B cell (primary cell): ENCODE measurements at regions not wholly inside any gene's neighbourhood (a gene's known extent, or its start where the extent isn't known, plus 50 kb on each side); places are given as distances from the start of the nearest gene placed in this dataset.

ENCODE experiments used
- ATAC-seq: fragments of 200-7000 bp; cut with Tn5 transposase; one replicate; pipeline ENCODE4 v1.10.0; 2021; ENCODE audit warnings: low read depth, mild to moderate bottlenecking, moderate number of reproducible peaks, moderate library complexity
- CTCF ChIA-PET: fragments of 350-600 bp; sonication (Branson Sonifier 250); formaldehyde crosslinking; loops from one replicate; lab custom pipeline; 2021; ENCODE audit warnings: antibody characterized with exemption, inconsistent platforms; lab: Charles Lee
- POLR2A ChIA-PET: fragments of 350-600 bp; sonication (Branson Sonifier 250); formaldehyde crosslinking; loops from one replicate; lab custom pipeline; 2021; ENCODE audit warnings: antibody characterized with exemption; lab: Charles Lee
- DNase-seq: peaks from one replicate; pipeline ENCODE4 v3.0.0; 2013
- H2AFZ ChIP-seq: 2 replicates; pipeline ENCODE4 v1.6.1; 2012; ENCODE audit warnings: mild to moderate bottlenecking, low read depth, low read length; ENCODE audit not compliant: insufficient read depth, poor library complexity, severe bottlenecking
- H3K27ac ChIP-seq, 2 donors: 1 replicate in 1 of 2; 2 replicates in 1 of 2; pipeline ENCODE4 v1.5.1; 2012 to 2013; ENCODE audit warnings: low read length in 2 of 2, mild to moderate bottlenecking in 2 of 2, moderate library complexity in 1 of 2
- H3K27me3 ChIP-seq, 4 experiments: fragments of 200-600 bp in 1 of 4; sonication (generic) in 1 of 4; replicated peaks in 1 of 4; 1 replicate in 2 of 4; 2 replicates in 2 of 4; pipeline versions ENCODE4 v1.6.1 to v1.7.0; 2013 to 2016; ENCODE audit warnings: low read length in 3 of 4, mild to moderate bottlenecking in 2 of 4, mixed read lengths in 1 of 4, moderate library complexity in 1 of 4; ENCODE audit not compliant: insufficient read depth in 4 of 4, control insufficient read depth in 3 of 4; ENCODE audit errors: control extremely low read depth in 1 of 4
- H3K36me3 ChIP-seq, 2 experiments: replicated peaks in 1 of 2; 1 replicate in 1 of 2; 2 replicates in 1 of 2; pipeline versions ENCODE4 v1.6.1 to v1.7.1; 2013; ENCODE audit warnings: low read length in 1 of 2; ENCODE audit not compliant: insufficient read depth in 2 of 2, control insufficient read depth in 1 of 2; ENCODE audit errors: control extremely low read depth in 1 of 2, extremely low read depth in 1 of 2
- H3K4me1 ChIP-seq, 2 donors: fragments of 200-600 bp in 1 of 2; sonication (generic) in 1 of 2; 1 replicate in 1 of 2; 2 replicates in 1 of 2; pipeline versions ENCODE4 v1.5.1 to v1.6.1; 2013 to 2017; ENCODE audit warnings: low read length in 2 of 2; ENCODE audit not compliant: control insufficient read depth in 2 of 2, insufficient read depth in 2 of 2
- H3K4me2 ChIP-seq: replicated peaks from 2 replicates; pipeline ENCODE3; 2012; ENCODE audit warnings: mild to moderate bottlenecking, low read depth, low read length; ENCODE audit not compliant: poor library complexity, severe bottlenecking
- H3K4me3 ChIP-seq, 5 experiments: fragments of 200-600 bp in 1 of 5; sonication (generic) in 1 of 5; 1 replicate in 3 of 5; 2 replicates in 2 of 5; pipeline versions ENCODE4 v1.5.1 to v1.7.0; 2011 to 2016; ENCODE audit warnings: low read length in 4 of 5, mild to moderate bottlenecking in 4 of 5, low read depth in 2 of 5, control low read depth in 1 of 5, moderate library complexity in 1 of 5; ENCODE audit not compliant: insufficient read depth in 1 of 5; ENCODE audit errors: control extremely low read depth in 1 of 5, extremely low read depth in 1 of 5
- H3K79me2 ChIP-seq: fragments of 200-600 bp; sonication (generic); one replicate; pipeline ENCODE4 v1.6.0; 2016; ENCODE audit warnings: low read length; ENCODE audit not compliant: control insufficient read depth, insufficient read depth
- H3K9ac ChIP-seq: fragments of 200-600 bp; sonication (generic); 2 replicates; pipeline ENCODE4 v1.6.1; 2017; ENCODE audit warnings: mild to moderate bottlenecking, low read length, moderate library complexity
- H3K9me3 ChIP-seq, 3 donors: one replicate each; pipeline versions ENCODE4 v1.6.1 to v1.7.1; 2013; ENCODE audit warnings: low read length in 2 of 3; ENCODE audit not compliant: control insufficient read depth in 2 of 3, insufficient read depth in 1 of 3; ENCODE audit errors: control extremely low read depth in 1 of 3
- H4K20me1 ChIP-seq: 2 replicates; pipeline ENCODE4 v1.6.0; 2012; ENCODE audit warnings: mild to moderate bottlenecking, low read length; ENCODE audit not compliant: insufficient read depth, control insufficient read depth, poor library complexity, severe bottlenecking
- H3K27ac Mint-ChIP-seq: one replicate; pipeline ENCODE4 v1.8.0; 2021; ENCODE audit warnings: mixed read lengths
- H3K27me3 Mint-ChIP-seq: one replicate; pipeline ENCODE4 v1.8.0; 2021; ENCODE audit warnings: mixed read lengths
- H3K4me1 Mint-ChIP-seq: one replicate; pipeline ENCODE4 v1.8.0; 2021; ENCODE audit warnings: mixed read lengths
- H3K4me3 Mint-ChIP-seq: one replicate; pipeline ENCODE4 v1.8.0; 2021; ENCODE audit warnings: mixed read lengths
- H3K9me3 Mint-ChIP-seq: one replicate; pipeline ENCODE4 v1.8.0; 2022; ENCODE audit warnings: mixed read lengths; ENCODE audit not compliant: insufficient read depth
- EZH2 ChIP-seq: IDR thresholded peaks from 2 replicates; pipeline ENCODE4 v1.6.1; 2012; ENCODE audit warnings: borderline replicate concordance, low read depth, mild to moderate bottlenecking, moderate library complexity, low read length; ENCODE audit not compliant: insufficient read depth, poor library complexity, severe bottlenecking
- WGBS: methylation state at CpG from one replicate; pipeline ENCODE4 v1.1.5; 2013; ENCODE audit warnings: missing lambda C conversion rate; ENCODE audit not compliant: insufficient coverage; 5-methylcytosine and 5-hydroxymethylcytosine counted together
- intact Hi-C: fragments of 100-400 bp; cut with micrococcal nuclease; formaldehyde crosslinking; loops from one replicate; pipeline ENCODE4 v1.10.0; 2022
- TF ChIP-seq, protein P1 (sequence below): fragments of 200-600 bp; IDR thresholded peaks from one replicate; pipeline ENCODE4 v1.8.0; 2022; ENCODE audit warnings: antibody characterized with exemption, mild to moderate bottlenecking

DNA sequence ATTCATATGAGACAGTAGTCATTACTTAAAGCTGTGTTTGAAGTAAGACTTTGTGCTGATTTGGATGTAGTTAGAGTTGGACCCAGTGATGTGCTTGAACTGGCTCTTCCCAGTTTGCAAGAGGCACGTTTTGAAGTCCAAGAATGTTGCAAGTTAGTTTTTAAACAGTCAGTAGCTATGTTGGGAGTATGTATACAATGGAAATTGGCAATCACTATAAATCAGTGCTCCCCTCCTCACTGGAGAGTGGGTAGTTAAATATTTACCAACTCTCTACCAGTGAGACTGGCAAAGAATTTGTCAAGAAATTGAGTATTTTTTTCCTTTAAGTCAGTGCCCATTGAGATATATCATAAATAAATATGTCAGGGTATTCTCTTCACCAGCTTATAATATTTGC is 191.9 kb upstream of the SPRY1 start:
- Histone ChIP-seq H4K20me1 (no peaks in the 10 kb centered on the region), H3K27me3 (no peaks in the 10 kb centered on the region), H2AFZ (no peak overlapping the region), H3K79me2 (no peaks in the 10 kb centered on the region), H3K4me2 (no peak overlapping the region), H3K9me3 (peaks cover 0 to 3% (median 0%) of the 10 kb centered on the region in 3 donors), H3K27ac (no peak overlapping the region), H3K4me1 (no peaks in the 10 kb centered on the region), H3K36me3 (no peaks in the 10 kb centered on the region), H3K4me3 (no peak overlapping the region), H3K9ac (no peak overlapping the region)
- no CpG with 5 or more reads among the region's 1 CpG for WGBS
- no peak overlapping the region for H3K27ac Mint-ChIP-seq
- H3K4me1 Mint-ChIP-seq: no peaks in the 10 kb centered on the region
- ATAC-seq (no peak), DNase-seq (no peak)
- TF ChIP-seq, protein P1, sequence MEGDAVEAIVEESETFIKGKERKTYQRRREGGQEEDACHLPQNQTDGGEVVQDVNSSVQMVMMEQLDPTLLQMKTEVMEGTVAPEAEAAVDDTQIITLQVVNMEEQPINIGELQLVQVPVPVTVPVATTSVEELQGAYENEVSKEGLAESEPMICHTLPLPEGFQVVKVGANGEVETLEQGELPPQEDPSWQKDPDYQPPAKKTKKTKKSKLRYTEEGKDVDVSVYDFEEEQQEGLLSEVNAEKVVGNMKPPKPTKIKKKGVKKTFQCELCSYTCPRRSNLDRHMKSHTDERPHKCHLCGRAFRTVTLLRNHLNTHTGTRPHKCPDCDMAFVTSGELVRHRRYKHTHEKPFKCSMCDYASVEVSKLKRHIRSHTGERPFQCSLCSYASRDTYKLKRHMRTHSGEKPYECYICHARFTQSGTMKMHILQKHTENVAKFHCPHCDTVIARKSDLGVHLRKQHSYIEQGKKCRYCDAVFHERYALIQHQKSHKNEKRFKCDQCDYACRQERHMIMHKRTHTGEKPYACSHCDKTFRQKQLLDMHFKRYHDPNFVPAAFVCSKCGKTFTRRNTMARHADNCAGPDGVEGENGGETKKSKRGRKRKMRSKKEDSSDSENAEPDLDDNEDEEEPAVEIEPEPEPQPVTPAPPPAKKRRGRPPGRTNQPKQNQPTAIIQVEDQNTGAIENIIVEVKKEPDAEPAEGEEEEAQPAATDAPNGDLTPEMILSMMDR: no peak
- TF ChIP-seq EZH2: no peak
- H3K9me3 Mint-ChIP-seq: no peaks in the 10 kb centered on the region
- POLR2A ChIA-PET: no interaction called here
- H3K4me3 Mint-ChIP-seq: no peak overlapping the region
- H3K27me3 Mint-ChIP-seq: no peaks in the 10 kb centered on the region
- CTCF ChIA-PET: no interaction called here
- intact Hi-C loops: no loop called here

GRCh38 chr4:123206016-123206415 is 190.6 kb upstream of the SPRY1 start:
- CTCF ChIA-PET: no interaction called here

More at GRCh38 chr4:123206016-123206415, 190.6 kb upstream of the SPRY1 start:
- H3K36me3 ChIP-seq: no peaks in the 10 kb centered on the region
- intact Hi-C loops: no loop called here
- no peaks in the 10 kb centered on the region for H3K79me2 ChIP-seq
- H3K4me3 ChIP-seq: no peak overlapping the region
- ATAC-seq (no peak), DNase-seq (no peak)
- no peak overlapping the region for H3K4me3 Mint-ChIP-seq
- H3K27me3 ChIP-seq: no peaks in the 10 kb centered on the region
- H3K27me3 Mint-ChIP-seq: no peaks in the 10 kb centered on the region
- no peak overlapping the region for H3K27ac ChIP-seq
- no peaks in the 10 kb centered on the region for H3K4me1 ChIP-seq
- TF ChIP-seq, protein P1: no peak
- TF ChIP-seq EZH2: no peak
- H3K4me1 Mint-ChIP-seq: no peaks in the 10 kb centered on the region
- H4K20me1 ChIP-seq: no peaks in the 10 kb centered on the region
- POLR2A ChIA-PET: no interaction called here
- 17% methylated on average over 1 of the region's 3 CpGs for WGBS
- peaks cover 0 to 3% (median 0%) of the 10 kb centered on the region in 3 donors for H3K9me3 ChIP-seq
- no peak overlapping the region for H3K9ac ChIP-seq
- no peak overlapping the region for H2AFZ ChIP-seq
- H3K4me2 ChIP-seq: no peak overlapping the region
- no peaks in the 10 kb centered on the region for H3K9me3 Mint-ChIP-seq
- no peak overlapping the region for H3K27ac Mint-ChIP-seq
